ENCODE measurements at regions not wholly inside any gene's neighbourhood (a gene's known extent, or its start where the extent isn't known, plus 50 kb on each side); places are given as distances from the start of the nearest gene placed in this dataset.

DNA sequence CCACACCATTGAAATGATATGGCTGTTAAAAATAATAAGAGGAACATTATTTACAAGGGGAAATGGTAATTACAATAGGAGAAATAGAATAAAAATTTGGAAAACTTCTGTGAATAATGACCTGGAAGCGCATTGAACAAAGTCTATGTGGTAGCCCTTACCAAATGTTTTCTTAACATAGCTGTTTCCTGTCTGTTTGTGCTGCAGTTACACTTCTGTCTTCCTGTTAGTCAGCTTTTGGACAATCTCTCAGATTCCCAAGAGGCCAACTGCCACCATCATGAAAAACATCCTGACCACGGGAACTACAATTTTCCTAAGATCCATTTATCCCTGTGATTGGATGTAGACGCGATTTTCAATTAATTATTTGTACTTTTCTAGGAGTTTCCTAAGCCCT lies 754.4 kb upstream of the MARCKS start:
- Histone ChIP-seq H3K27me3 (ENCODE audit: control insufficient read depth, insufficient read depth, low read length) (no peaks in the 10 kb centered on the region), H3K27ac (ENCODE audit: low read length) (no peak overlapping the region; the same call in 1 of the 2 replicates), H3K9me3 (ENCODE audit: control insufficient read depth, insufficient read depth, low read depth, low read length) (0 out of 2 replicates have a peak, but pooled peaks cover 3% of the 10 kb centered on the region), H3K4me3 (ENCODE audit: low read depth in 2 of 2, low read length in 2 of 2) (no peak overlapping the region), H3K4me1 (ENCODE audit: control insufficient read depth, insufficient read depth, low read length) (no peaks in the 10 kb centered on the region; the same call in 1 of the 2 replicates), H3K36me3 (ENCODE audit: control insufficient read depth, insufficient read depth, low read length) (no peaks in the 10 kb centered on the region)
- ATAC-seq (no peak), DNase-seq (ENCODE audit: low read depth, low spot score) (no peak)
- ChIA-PET POLR2A (no interaction called here), CTCF (interaction anchor here (0.7 kb wide), 1 partner anchor 16 kb away, joined by 3 read pairs; no protein-coding TSS in a partner anchor)
- BruUV-seq (replicated peaks), result no TSS peak
- TF ChIP-seq, protein P1, sequence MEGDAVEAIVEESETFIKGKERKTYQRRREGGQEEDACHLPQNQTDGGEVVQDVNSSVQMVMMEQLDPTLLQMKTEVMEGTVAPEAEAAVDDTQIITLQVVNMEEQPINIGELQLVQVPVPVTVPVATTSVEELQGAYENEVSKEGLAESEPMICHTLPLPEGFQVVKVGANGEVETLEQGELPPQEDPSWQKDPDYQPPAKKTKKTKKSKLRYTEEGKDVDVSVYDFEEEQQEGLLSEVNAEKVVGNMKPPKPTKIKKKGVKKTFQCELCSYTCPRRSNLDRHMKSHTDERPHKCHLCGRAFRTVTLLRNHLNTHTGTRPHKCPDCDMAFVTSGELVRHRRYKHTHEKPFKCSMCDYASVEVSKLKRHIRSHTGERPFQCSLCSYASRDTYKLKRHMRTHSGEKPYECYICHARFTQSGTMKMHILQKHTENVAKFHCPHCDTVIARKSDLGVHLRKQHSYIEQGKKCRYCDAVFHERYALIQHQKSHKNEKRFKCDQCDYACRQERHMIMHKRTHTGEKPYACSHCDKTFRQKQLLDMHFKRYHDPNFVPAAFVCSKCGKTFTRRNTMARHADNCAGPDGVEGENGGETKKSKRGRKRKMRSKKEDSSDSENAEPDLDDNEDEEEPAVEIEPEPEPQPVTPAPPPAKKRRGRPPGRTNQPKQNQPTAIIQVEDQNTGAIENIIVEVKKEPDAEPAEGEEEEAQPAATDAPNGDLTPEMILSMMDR (IDR thresholded peaks at IDR 0.05), result no peak
- TF ChIP-seq POLR2AphosphoS5 (IDR thresholded peaks at IDR 0.05; ENCODE audit: low read depth, low read length) (no peak), SIN3A (IDR thresholded peaks at IDR 0.05; ENCODE audit: borderline replicate concordance, insufficient read depth, low read depth, low read length) (no peak), REST (IDR thresholded peaks at IDR 0.05; ENCODE audit: insufficient read depth in 1 of 2, low read depth in 2 of 2, low read length in 1 of 2) (no peak), TCF7L2 (IDR thresholded peaks at IDR 0.05; ENCODE audit: low read depth, low read length) (no peak)
- in situ Hi-C loops (cut with HindIII; ENCODE audit: low pct_unique_long_range_greater_than_20kb, low sequenced_read_pairs), result no loop called here
- intact Hi-C loops (cut with micrococcal nuclease; ENCODE audit: unreplicated experiment), result no loop called here

- ATAC-seq, result no peak
- Histone ChIP-seq H3K4me3 (ENCODE audit: low read depth in 2 of 2, low read length in 2 of 2) (no peak overlapping the region), H3K27ac (ENCODE audit: low read length) (no peak overlapping the region), H3K4me1 (ENCODE audit: control insufficient read depth, insufficient read depth, low read length) (no peaks in the 10 kb centered on the region; the same call in 1 of the 2 replicates), H3K36me3 (ENCODE audit: control insufficient read depth, insufficient read depth, low read length) (no peaks in the 10 kb centered on the region), H3K9me3 (ENCODE audit: control insufficient read depth, insufficient read depth, low read depth, low read length) (0 out of 2 replicates have a peak, but pooled peaks cover 3% of the 10 kb centered on the region), H3K27me3 (ENCODE audit: control insufficient read depth, insufficient read depth, low read length) (no peaks in the 10 kb centered on the region)
- ChIA-PET CTCF (no interaction called here), POLR2A (no interaction called here)
- no TSS peak for BruUV-seq (replicated peaks)
- in situ Hi-C loops (cut with HindIII; ENCODE audit: low pct_unique_long_range_greater_than_20kb, low sequenced_read_pairs) (no loop called here), intact Hi-C loops (cut with micrococcal nuclease; ENCODE audit: unreplicated experiment) (no loop called here)
- TF ChIP-seq POLR2AphosphoS5 (IDR thresholded peaks at IDR 0.05; ENCODE audit: low read depth, low read length) (no peak), REST (IDR thresholded peaks at IDR 0.05; ENCODE audit: insufficient read depth in 1 of 2, low read depth in 2 of 2, low read length in 1 of 2) (no peak), TCF7L2 (IDR thresholded peaks at IDR 0.05; ENCODE audit: low read depth, low read length) (no peak), SIN3A (IDR thresholded peaks at IDR 0.05; ENCODE audit: borderline replicate concordance, insufficient read depth, low read depth, low read length) (no peak)
- TF ChIP-seq, protein P1 (IDR thresholded peaks at IDR 0.05), result no peak
- no peak for DNase-seq (ENCODE audit: low read depth, low spot score)
Observed at GRCh38 chr6:113103634-113104361, 753.3 kb upstream of the MARCKS start.
